GM12872 (cell line): ENCODE measurements at regions not wholly inside any gene's neighbourhood (a gene's known extent, or its start where the extent isn't known, plus 50 kb on each side); places are given as distances from the start of the nearest gene placed in this dataset.

Experiments
- CTCF ChIP-seq: IDR thresholded peaks from 3 replicates; pipeline ENCODE4 v1.5.1; 2011; ENCODE audit warnings: low read depth, mild to moderate bottlenecking, low read length, moderate library complexity; ENCODE audit not compliant: insufficient read depth

- no peak for TF ChIP-seq CTCF
Measured at GRCh38 chr9:89905606-89906338, 301.0 kb downstream of the GADD45G start.

- TF ChIP-seq CTCF = no peak
Measured at GRCh38 chr9:89911721-89912604, 307.2 kb downstream of the GADD45G start.

- TF ChIP-seq CTCF = no peak
Measured at GRCh38 chr9:89912605-89912953, 307.8 kb downstream of the GADD45G start.

- no peak for TF ChIP-seq CTCF
Measured at GRCh38 chr9:89915187-89915586, 310.4 kb downstream of the GADD45G start.

GRCh38 chr9:89916001-89916597 lies 311.3 kb downstream of the GADD45G start:
- TF ChIP-seq CTCF = no peak

GRCh38 chr9:89917861-89918260 lies 313.0 kb downstream of the GADD45G start:
- TF ChIP-seq CTCF = no peak

- TF ChIP-seq CTCF = peak; percentile 41; the same call in 2 of the 3 replicates
Measured at GRCh38 chr9:89919171-89919681, 314.4 kb downstream of the GADD45G start.
